ENCODE measurements at regions not wholly inside any gene's neighbourhood (a gene's known extent, or its start where the extent isn't known, plus 50 kb on each side); places are given as distances from the start of the nearest gene placed in this dataset.

DNA sequence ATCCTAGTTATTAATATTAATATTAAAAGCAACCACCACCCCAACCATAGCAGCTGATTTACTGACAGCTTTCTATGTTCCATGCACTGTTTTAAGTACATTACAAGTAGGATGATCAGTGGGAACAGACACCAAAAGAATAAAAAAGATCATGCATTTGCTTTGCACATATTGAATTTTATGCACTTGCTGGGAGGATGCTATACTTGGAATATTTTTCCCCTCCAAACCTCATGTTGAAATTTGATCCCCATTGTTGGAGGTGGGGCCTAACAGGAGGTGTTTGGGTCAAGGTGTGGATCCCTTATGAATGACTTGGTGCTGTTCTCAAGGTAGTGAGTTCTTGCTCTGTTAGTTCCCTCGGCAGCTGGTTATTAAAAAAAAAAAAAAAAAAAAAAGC lies 178.9 kb upstream of the MYLIP start:
- POLR2A ChIA-PET = no interaction called here
- TF ChIP-seq, protein P1, sequence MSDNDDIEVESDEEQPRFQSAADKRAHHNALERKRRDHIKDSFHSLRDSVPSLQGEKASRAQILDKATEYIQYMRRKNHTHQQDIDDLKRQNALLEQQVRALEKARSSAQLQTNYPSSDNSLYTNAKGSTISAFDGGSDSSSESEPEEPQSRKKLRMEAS (IDR thresholded peaks at IDR 0.05) = no peak
- DNase-seq (ENCODE audit: low read depth, low spot score) (no peak), ATAC-seq (no peak)
- no peak overlapping the region for H3K4me3 ChIP-seq (replicated peaks in 1 of 2; ENCODE audit: low read depth in 1 of 2, low read length in 2 of 2)
- no peaks in the 10 kb centered on the region; a peak in 1 of 4 replicates for H3K4me1 ChIP-seq (ENCODE audit: control insufficient read depth in 1 of 2, insufficient read depth in 2 of 2, low read length in 2 of 2)
- H3K9ac ChIP-seq (ENCODE audit: low read length) = no peak overlapping the region
- H3K4me2 ChIP-seq (ENCODE audit: low read length) = no peak overlapping the region
- no peaks in the 10 kb centered on the region for H3K9me3 ChIP-seq (ENCODE audit: control insufficient read depth in 1 of 2, insufficient read depth in 1 of 2, low read depth in 1 of 2, low read length in 2 of 2)
- H3K36me3 ChIP-seq (ENCODE audit: control insufficient read depth in 1 of 2, insufficient read depth in 2 of 2, low read length in 2 of 2) = no peaks in the 10 kb centered on the region
- H3K79me2 ChIP-seq (ENCODE audit: insufficient read depth, low read length) = no peaks in the 10 kb centered on the region
- H3K27me3 ChIP-seq (ENCODE audit: insufficient read depth, low read length) = 0 out of 2 replicates have a peak, but pooled peaks cover 7% of the 10 kb centered on the region
- no peak overlapping the region for H2AFZ ChIP-seq (ENCODE audit: low read depth, low read length, poor library complexity, severe bottlenecking)
- RAD21 ChIA-PET (ENCODE audit: low non-redundant PET in 1 of 2, low total read pairs in 2 of 2, uncharacterized antibody in 2 of 2, unreplicated experiment in 2 of 2) = no interaction called here
- no peak overlapping the region for H3K27ac ChIP-seq (ENCODE audit: low read depth, low read length)
- no TSS peak for BruUV-seq (replicated peaks)
- no peaks in the 10 kb centered on the region for H4K20me1 ChIP-seq (ENCODE audit: insufficient read depth)
- CTCF ChIA-PET = no interaction called here
- H3K9me2 ChIP-seq (ENCODE audit: insufficient read depth) = no peaks in the 10 kb centered on the region
- intact Hi-C loops (cut with micrococcal nuclease) = no loop called here

DNA sequence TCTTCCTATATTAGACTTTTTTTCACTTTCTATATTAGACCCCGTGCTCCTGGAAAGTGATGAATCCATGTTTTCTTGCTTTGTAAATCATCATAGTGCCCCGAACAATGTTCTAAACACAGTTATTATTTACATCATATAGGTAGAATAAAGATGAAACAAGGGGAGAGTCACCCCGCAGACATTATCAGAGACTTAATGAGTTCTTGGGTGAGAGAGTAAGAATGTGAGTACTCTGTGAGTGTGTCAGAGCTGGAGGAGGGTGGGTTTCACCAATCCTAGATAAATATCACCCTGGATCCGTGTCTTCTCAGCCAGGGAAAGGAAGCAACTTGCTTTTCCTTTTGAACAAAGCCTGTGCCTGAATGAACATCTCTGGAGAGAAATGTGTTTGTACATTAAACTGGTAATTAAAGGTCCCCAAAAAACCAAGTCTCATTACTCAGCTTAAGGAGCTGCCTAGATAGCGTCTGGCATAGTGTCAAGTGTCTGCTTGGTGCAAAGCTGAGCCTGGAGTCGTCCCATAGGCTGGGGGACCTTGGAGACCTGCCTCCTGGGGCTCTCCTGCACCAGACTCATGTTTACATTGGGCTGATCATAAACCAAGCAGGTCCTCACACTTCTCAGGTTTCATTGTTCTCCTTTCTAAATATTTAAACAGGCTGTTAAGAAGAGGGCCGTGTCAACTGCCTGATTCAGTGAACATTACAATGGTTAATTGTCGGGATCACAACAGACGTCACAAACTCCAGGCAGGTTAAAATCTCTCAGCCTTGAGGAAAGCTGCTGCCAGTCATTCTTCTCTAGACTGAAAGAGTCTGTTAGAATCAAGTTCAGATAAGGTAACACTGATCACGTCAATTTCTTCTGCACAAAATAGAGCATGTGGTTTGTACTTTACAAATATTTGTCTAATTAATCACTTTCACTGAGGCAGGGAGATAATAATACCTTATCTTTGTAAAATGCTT lies 179.7 kb upstream of the MYLIP start:
- no peaks in the 10 kb centered on the region for H3K9me3 ChIP-seq (ENCODE audit: control insufficient read depth in 1 of 2, insufficient read depth in 1 of 2, low read depth in 1 of 2, low read length in 2 of 2)
- no peak overlapping the region for H3K27ac ChIP-seq (ENCODE audit: low read depth, low read length)
- no peak overlapping the region; the same call in 1 of the 2 replicates for H3K4me2 ChIP-seq (ENCODE audit: low read length)
- no peaks in the 10 kb centered on the region; a peak in 1 of 4 replicates for H3K4me1 ChIP-seq (ENCODE audit: control insufficient read depth in 1 of 2, insufficient read depth in 2 of 2, low read length in 2 of 2)
- CTCF ChIA-PET = no interaction called here
- H3K36me3 ChIP-seq (ENCODE audit: control insufficient read depth in 1 of 2, insufficient read depth in 2 of 2, low read length in 2 of 2) = no peaks in the 10 kb centered on the region
- intact Hi-C loops (cut with micrococcal nuclease) = no loop called here
- TF ChIP-seq ZFX (IDR thresholded peaks at IDR 0.05) (no peak), SP1 (IDR thresholded peaks at IDR 0.05; ENCODE audit: low read depth) (no peak), RAD21 (IDR thresholded peaks at IDR 0.05; ENCODE audit: low read depth) (no peak), TCF7L2 (IDR thresholded peaks at IDR 0.05; ENCODE audit: borderline replicate concordance, extremely low read depth, insufficient read depth, insufficient read length) (no peak), SIN3A (IDR thresholded peaks at IDR 0.05; ENCODE audit: low read depth) (no peak), ZNF274 (IDR thresholded peaks at IDR 0.05; ENCODE audit: low read depth, low read length) (no peak), CBX3 (IDR thresholded peaks at IDR 0.05; ENCODE audit: low read depth) (no peak)
- TF ChIP-seq, protein P2, sequence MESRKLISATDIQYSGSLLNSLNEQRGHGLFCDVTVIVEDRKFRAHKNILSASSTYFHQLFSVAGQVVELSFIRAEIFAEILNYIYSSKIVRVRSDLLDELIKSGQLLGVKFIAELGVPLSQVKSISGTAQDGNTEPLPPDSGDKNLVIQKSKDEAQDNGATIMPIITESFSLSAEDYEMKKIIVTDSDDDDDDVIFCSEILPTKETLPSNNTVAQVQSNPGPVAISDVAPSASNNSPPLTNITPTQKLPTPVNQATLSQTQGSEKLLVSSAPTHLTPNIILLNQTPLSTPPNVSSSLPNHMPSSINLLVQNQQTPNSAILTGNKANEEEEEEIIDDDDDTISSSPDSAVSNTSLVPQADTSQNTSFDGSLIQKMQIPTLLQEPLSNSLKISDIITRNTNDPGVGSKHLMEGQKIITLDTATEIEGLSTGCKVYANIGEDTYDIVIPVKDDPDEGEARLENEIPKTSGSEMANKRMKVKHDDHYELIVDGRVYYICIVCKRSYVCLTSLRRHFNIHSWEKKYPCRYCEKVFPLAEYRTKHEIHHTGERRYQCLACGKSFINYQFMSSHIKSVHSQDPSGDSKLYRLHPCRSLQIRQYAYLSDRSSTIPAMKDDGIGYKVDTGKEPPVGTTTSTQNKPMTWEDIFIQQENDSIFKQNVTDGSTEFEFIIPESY (IDR thresholded peaks at IDR 0.05; ENCODE audit: extremely low read depth, insufficient replicate concordance, low read length) = no peak
- TF ChIP-seq, protein P3, sequence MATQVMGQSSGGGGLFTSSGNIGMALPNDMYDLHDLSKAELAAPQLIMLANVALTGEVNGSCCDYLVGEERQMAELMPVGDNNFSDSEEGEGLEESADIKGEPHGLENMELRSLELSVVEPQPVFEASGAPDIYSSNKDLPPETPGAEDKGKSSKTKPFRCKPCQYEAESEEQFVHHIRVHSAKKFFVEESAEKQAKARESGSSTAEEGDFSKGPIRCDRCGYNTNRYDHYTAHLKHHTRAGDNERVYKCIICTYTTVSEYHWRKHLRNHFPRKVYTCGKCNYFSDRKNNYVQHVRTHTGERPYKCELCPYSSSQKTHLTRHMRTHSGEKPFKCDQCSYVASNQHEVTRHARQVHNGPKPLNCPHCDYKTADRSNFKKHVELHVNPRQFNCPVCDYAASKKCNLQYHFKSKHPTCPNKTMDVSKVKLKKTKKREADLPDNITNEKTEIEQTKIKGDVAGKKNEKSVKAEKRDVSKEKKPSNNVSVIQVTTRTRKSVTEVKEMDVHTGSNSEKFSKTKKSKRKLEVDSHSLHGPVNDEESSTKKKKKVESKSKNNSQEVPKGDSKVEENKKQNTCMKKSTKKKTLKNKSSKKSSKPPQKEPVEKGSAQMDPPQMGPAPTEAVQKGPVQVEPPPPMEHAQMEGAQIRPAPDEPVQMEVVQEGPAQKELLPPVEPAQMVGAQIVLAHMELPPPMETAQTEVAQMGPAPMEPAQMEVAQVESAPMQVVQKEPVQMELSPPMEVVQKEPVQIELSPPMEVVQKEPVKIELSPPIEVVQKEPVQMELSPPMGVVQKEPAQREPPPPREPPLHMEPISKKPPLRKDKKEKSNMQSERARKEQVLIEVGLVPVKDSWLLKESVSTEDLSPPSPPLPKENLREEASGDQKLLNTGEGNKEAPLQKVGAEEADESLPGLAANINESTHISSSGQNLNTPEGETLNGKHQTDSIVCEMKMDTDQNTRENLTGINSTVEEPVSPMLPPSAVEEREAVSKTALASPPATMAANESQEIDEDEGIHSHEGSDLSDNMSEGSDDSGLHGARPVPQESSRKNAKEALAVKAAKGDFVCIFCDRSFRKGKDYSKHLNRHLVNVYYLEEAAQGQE (IDR thresholded peaks at IDR 0.05; ENCODE audit: low read depth) = no peak
- TF ChIP-seq, protein P4, sequence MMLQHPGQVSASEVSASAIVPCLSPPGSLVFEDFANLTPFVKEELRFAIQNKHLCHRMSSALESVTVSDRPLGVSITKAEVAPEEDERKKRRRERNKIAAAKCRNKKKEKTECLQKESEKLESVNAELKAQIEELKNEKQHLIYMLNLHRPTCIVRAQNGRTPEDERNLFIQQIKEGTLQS (IDR thresholded peaks at IDR 0.05) = no peak
- no peak for ATAC-seq
- no peak overlapping the region for H3K9ac ChIP-seq (ENCODE audit: low read length)
- no peak overlapping the region for H2AFZ ChIP-seq (ENCODE audit: low read depth, low read length, poor library complexity, severe bottlenecking)
- H3K27me3 ChIP-seq (ENCODE audit: insufficient read depth, low read length) = 0 out of 2 replicates have a peak, but pooled peaks cover 7% of the 10 kb centered on the region
- H4K20me1 ChIP-seq (ENCODE audit: insufficient read depth) = no peaks in the 10 kb centered on the region
- RAD21 ChIA-PET (ENCODE audit: low non-redundant PET in 1 of 2, low total read pairs in 2 of 2, uncharacterized antibody in 2 of 2, unreplicated experiment in 2 of 2) = no interaction called here
- POLR2A ChIA-PET = no interaction called here
- no peaks in the 10 kb centered on the region for H3K9me2 ChIP-seq (ENCODE audit: insufficient read depth)
- DNase-seq (ENCODE audit: low read depth, low spot score) = no peak
- H3K4me3 ChIP-seq (replicated peaks in 1 of 2; ENCODE audit: low read depth in 1 of 2, low read length in 2 of 2) = no peak overlapping the region
- H3K79me2 ChIP-seq (ENCODE audit: insufficient read depth, low read length) = no peaks in the 10 kb centered on the region
- BruUV-seq (replicated peaks) = no TSS peak
